GM18499 (cell line): ENCODE measurements at regions not wholly inside any gene's neighbourhood (a gene's known extent, or its start where the extent isn't known, plus 50 kb on each side); places are given as distances from the start of the nearest gene placed in this dataset.

Experiments used
- ATAC-seq: cut with Tn5 transposase; IDR thresholded peaks from one replicate; pipeline ENCODE4 v1.9.1; 2021; ENCODE audit warnings: moderate number of reproducible peaks; ENCODE audit not compliant: insufficient read depth, unreplicated experiment

- ATAC-seq, result no peak
Observed at GRCh38 chrX:96425200-96425599, 259.4 kb upstream of the DIAPH2 start.

- ATAC-seq, result no peak
Observed at GRCh38 chrX:96430756-96431455, 253.7 kb upstream of the DIAPH2 start.

GRCh38 chrX:96432647-96433046, 252.0 kb upstream of the DIAPH2 start:
- ATAC-seq, result no peak

GRCh38 chrX:96433409-96434077, 251.1 kb upstream of the DIAPH2 start:
- ATAC-seq, result no peak

- ATAC-seq, result no peak
Observed at GRCh38 chrX:96435378-96436035, 249.1 kb upstream of the DIAPH2 start.

GRCh38 chrX:96436105-96436504, 248.5 kb upstream of the DIAPH2 start:
- ATAC-seq, result no peak

- ATAC-seq, result no peak
Observed at GRCh38 chrX:96438803-96439202, 245.8 kb upstream of the DIAPH2 start.

GRCh38 chrX:96440941-96441340, 243.7 kb upstream of the DIAPH2 start:
- no peak for ATAC-seq

- no peak for ATAC-seq
Observed at GRCh38 chrX:96445531-96446065, 239.0 kb upstream of the DIAPH2 start.

- ATAC-seq, result no peak
Observed at GRCh38 chrX:96446524-96446923, 238.1 kb upstream of the DIAPH2 start.

- no peak for ATAC-seq
Observed at GRCh38 chrX:96447161-96447560, 237.5 kb upstream of the DIAPH2 start.

GRCh38 chrX:96449191-96449590, 235.5 kb upstream of the DIAPH2 start:
- ATAC-seq, result no peak

- ATAC-seq, result no peak
Observed at GRCh38 chrX:96449896-96450295, 234.7 kb upstream of the DIAPH2 start.

- peak; percentile 82 for ATAC-seq
Observed at GRCh38 chrX:96453139-96453538, 231.5 kb upstream of the DIAPH2 start.

- no peak for ATAC-seq
Observed at GRCh38 chrX:96455078-96455477, 229.6 kb upstream of the DIAPH2 start.

- no peak for ATAC-seq
Observed at GRCh38 chrX:96464880-96465558, 219.6 kb upstream of the DIAPH2 start.

GRCh38 chrX:96474029-96474740, 210.5 kb upstream of the DIAPH2 start:
- no peak for ATAC-seq

GRCh38 chrX:96474741-96475125, 209.9 kb upstream of the DIAPH2 start:
- ATAC-seq, result no peak

- ATAC-seq, result no peak
Observed at GRCh38 chrX:96480081-96480480, 204.6 kb upstream of the DIAPH2 start.

GRCh38 chrX:96481831-96482230, 202.8 kb upstream of the DIAPH2 start:
- no peak for ATAC-seq
